GM23338 (cell line): ENCODE measurements at regions not wholly inside any gene's neighbourhood (a gene's known extent, or its start where the extent isn't known, plus 50 kb on each side); places are given as distances from the start of the nearest gene placed in this dataset.

ENCODE experiments used
- ATAC-seq: fragments of 200-7000 bp; cut with Tn5 transposase; 3 replicates; pipeline ENCODE4 v1.9.1; 2020
- DNase-seq: peaks from one replicate; pipeline ENCODE4 v3.0.0-alpha.2; 2015; ENCODE audit warnings: low spot score
- H2AFZ ChIP-seq: fragments of 200-600 bp; sonication (generic); 2 replicates; pipeline ENCODE4 v1.8.0; 2016; ENCODE audit warnings: antibody characterized with exemption, mild to moderate bottlenecking, moderate library complexity
- H3F3A ChIP-seq: fragments of 200-600 bp; sonication (generic); replicated peaks from 2 replicates; pipeline ENCODE4 v1.8.0; 2017; ENCODE audit warnings: antibody characterized with exemption, mixed run types, low read depth
- H3K27ac ChIP-seq: fragments of 200-600 bp; sonication (generic); 2 replicates; pipeline ENCODE4 v1.6.1; 2016; ENCODE audit warnings: low read depth
- H3K27me3 ChIP-seq: fragments of 200-600 bp; sonication (generic); 2 replicates; pipeline ENCODE4 v1.8.0; 2016; ENCODE audit warnings: mild to moderate bottlenecking, mixed run types, moderate library complexity; ENCODE audit not compliant: insufficient read depth
- H3K36me3 ChIP-seq: fragments of 200-600 bp; sonication (generic); 2 replicates; pipeline ENCODE4 v1.8.0; 2016; ENCODE audit warnings: mild to moderate bottlenecking; ENCODE audit not compliant: insufficient read depth
- H3K4me1 ChIP-seq: fragments of 200-600 bp; sonication (generic); 2 replicates; pipeline ENCODE4 v1.8.0; 2016; ENCODE audit warnings: mild to moderate bottlenecking, moderate library complexity; ENCODE audit not compliant: insufficient read depth
- H3K4me2 ChIP-seq: fragments of 200-600 bp; sonication (generic); 2 replicates; pipeline ENCODE4 v1.7.1; 2017; ENCODE audit warnings: mixed run types
- H3K4me3 ChIP-seq: fragments of 200-600 bp; sonication (generic); 2 replicates; pipeline ENCODE4 v1.6.1; 2016; ENCODE audit warnings: mixed run types
- H3K79me2 ChIP-seq: fragments of 200-600 bp; sonication (generic); replicated peaks from 2 replicates; pipeline ENCODE4 v1.8.0; 2017; ENCODE audit warnings: mild to moderate bottlenecking; ENCODE audit not compliant: insufficient read depth
- H3K9me2 ChIP-seq: fragments of 200-600 bp; sonication (generic); 2 replicates; pipeline ENCODE4 v1.8.0; 2017; ENCODE audit not compliant: insufficient read depth
- H4K20me1 ChIP-seq: fragments of 200-600 bp; sonication (generic); replicated peaks from 2 replicates; pipeline ENCODE4 v1.8.0; 2017; ENCODE audit warnings: mild to moderate bottlenecking; ENCODE audit not compliant: insufficient read depth
- H3K27ac Mint-ChIP-seq: 2 replicates; pipeline ENCODE4 v1.8.0; 2020; ENCODE audit warnings: inconsistent platforms, mild to moderate bottlenecking, moderate library complexity, mixed read lengths
- H3K27me3 Mint-ChIP-seq: 3 replicates; pipeline ENCODE4 v1.8.0; 2022; ENCODE audit warnings: low read depth, mild to moderate bottlenecking, moderate library complexity, mixed read lengths, inconsistent platforms; ENCODE audit not compliant: insufficient read depth, poor library complexity
- H3K36me3 Mint-ChIP-seq: 3 replicates; pipeline ENCODE4 v1.8.0; 2021; ENCODE audit warnings: low read depth, mild to moderate bottlenecking, inconsistent platforms, moderate library complexity, mixed read lengths
- H3K4me1 Mint-ChIP-seq: 3 replicates; pipeline ENCODE4 v1.8.0; 2020; ENCODE audit warnings: mild to moderate bottlenecking, inconsistent platforms, mixed read lengths
- H3K4me3 Mint-ChIP-seq: 3 replicates; pipeline ENCODE4 v1.8.0; 2021; ENCODE audit warnings: moderate library complexity, mild to moderate bottlenecking, inconsistent platforms, mixed read lengths
- H3K9me3 Mint-ChIP-seq: 3 replicates; pipeline ENCODE4 v1.8.0; 2020; ENCODE audit warnings: moderate library complexity, mild to moderate bottlenecking, inconsistent platforms, mixed read lengths
- CREB1 ChIP-seq: fragments of 250-450 bp; sonication (Bioruptor Pico); IDR thresholded peaks from 2 replicates; pipeline ENCODE4 v1.5.0; 2020; ENCODE audit warnings: low read depth, mild to moderate bottlenecking, moderate library complexity
- EZH2 ChIP-seq: fragments of 200-600 bp; sonication (generic); IDR thresholded peaks from one replicate; pipeline ENCODE4 v1.8.0; 2017; ENCODE audit warnings: antibody characterized with exemption, mild to moderate bottlenecking, low read depth; ENCODE audit not compliant: unreplicated experiment
- NANOG ChIP-seq: IDR thresholded peaks from 2 replicates; pipeline ENCODE4 v1.6.1; 2016; ENCODE audit warnings: antibody characterized with exemption, borderline replicate concordance
- POLR2AphosphoS5 ChIP-seq: IDR thresholded peaks from 2 replicates; pipeline ENCODE4 v1.6.1; 2016; ENCODE audit warnings: antibody characterized with exemption, low read depth
- REST ChIP-seq: IDR thresholded peaks from one replicate; pipeline ENCODE4 v1.6.1; 2018; ENCODE audit warnings: antibody characterized with exemption; ENCODE audit not compliant: unreplicated experiment
- ZNF114 ChIP-seq: fragments of 250-450 bp; sonication (Bioruptor Pico); IDR thresholded peaks from 2 replicates; pipeline ENCODE4 v1.5.0; 2020; ENCODE audit warnings: mild to moderate bottlenecking, moderate library complexity
- TF ChIP-seq, protein P1 (sequence below), 2 experiments: fragments of 200-600 bp in 1 of 2; sonication (generic) in 1 of 2; conservative IDR thresholded peaks; 2 replicates each; pipeline versions ENCODE4 v1.5.1 to v1.6.1; 2016 to 2017; ENCODE audit warnings: antibody characterized with exemption in 2 of 2, low read depth in 2 of 2, mild to moderate bottlenecking in 2 of 2, moderate library complexity in 1 of 2

GRCh38 chr11:7858006-7858405, 61.3 kb upstream of the OR5P2 start:
- Histone ChIP-seq H4K20me1 (no peaks in the 10 kb centered on the region), H3K9me2 (no peaks in the 10 kb centered on the region), H3K36me3 (no peaks in the 10 kb centered on the region), H3K4me2 (no peak overlapping the region), H3K4me3 (no peak overlapping the region), H3K27me3 (no peaks in the 10 kb centered on the region), H3K4me1 (peaks cover 4% of the 10 kb centered on the region; the same call in 1 of the 2 replicates), H2AFZ (no peak overlapping the region), H3K79me2 (no peaks in the 10 kb centered on the region), H3K27ac (no peak overlapping the region), H3F3A (no peaks in the 10 kb centered on the region)
- Mint-ChIP-seq H3K27me3 (peaks cover 1% of the 10 kb centered on the region), H3K27ac (no peak overlapping the region), H3K36me3 (peaks cover 8% of the 10 kb centered on the region), H3K9me3 (peaks cover 12% of the 10 kb centered on the region; the same call in 2 of the 3 replicates), H3K4me1 (peaks cover 9% of the 10 kb centered on the region; the same call in 2 of the 3 replicates), H3K4me3 (no peak overlapping the region)
- DNase-seq (no peak), ATAC-seq (no peak)
- TF ChIP-seq, protein P1, sequence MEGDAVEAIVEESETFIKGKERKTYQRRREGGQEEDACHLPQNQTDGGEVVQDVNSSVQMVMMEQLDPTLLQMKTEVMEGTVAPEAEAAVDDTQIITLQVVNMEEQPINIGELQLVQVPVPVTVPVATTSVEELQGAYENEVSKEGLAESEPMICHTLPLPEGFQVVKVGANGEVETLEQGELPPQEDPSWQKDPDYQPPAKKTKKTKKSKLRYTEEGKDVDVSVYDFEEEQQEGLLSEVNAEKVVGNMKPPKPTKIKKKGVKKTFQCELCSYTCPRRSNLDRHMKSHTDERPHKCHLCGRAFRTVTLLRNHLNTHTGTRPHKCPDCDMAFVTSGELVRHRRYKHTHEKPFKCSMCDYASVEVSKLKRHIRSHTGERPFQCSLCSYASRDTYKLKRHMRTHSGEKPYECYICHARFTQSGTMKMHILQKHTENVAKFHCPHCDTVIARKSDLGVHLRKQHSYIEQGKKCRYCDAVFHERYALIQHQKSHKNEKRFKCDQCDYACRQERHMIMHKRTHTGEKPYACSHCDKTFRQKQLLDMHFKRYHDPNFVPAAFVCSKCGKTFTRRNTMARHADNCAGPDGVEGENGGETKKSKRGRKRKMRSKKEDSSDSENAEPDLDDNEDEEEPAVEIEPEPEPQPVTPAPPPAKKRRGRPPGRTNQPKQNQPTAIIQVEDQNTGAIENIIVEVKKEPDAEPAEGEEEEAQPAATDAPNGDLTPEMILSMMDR (conservative IDR thresholded peaks at IDR 0.05; ENCODE audit: low read depth in 2 of 2), result no peak
- TF ChIP-seq EZH2 (no peak), ZNF114 (CRISPR knock-in tag) (no peak), REST (no peak), POLR2AphosphoS5 (no peak), NANOG (no peak), CREB1 (no peak)

GRCh38 chr11:7851391-7851790, 54.6 kb upstream of the OR5P2 start:
- ATAC-seq (peak; percentile 88), DNase-seq (peak; percentile 57)
- H3K9me3 Mint-ChIP-seq, result no peaks in the 10 kb centered on the region
- H3K4me3 ChIP-seq, result no peak overlapping the region
- no peak overlapping the region for H2AFZ ChIP-seq
- H3K79me2 ChIP-seq, result no peaks in the 10 kb centered on the region
- no peak overlapping the region for H3K4me3 Mint-ChIP-seq
- peaks cover 1% of the 10 kb centered on the region for H3K27me3 Mint-ChIP-seq
- no peak overlapping the region for H3K27ac Mint-ChIP-seq
- H3K4me2 ChIP-seq, result no peak overlapping the region
- H3K36me3 ChIP-seq, result no peaks in the 10 kb centered on the region
- H3F3A ChIP-seq, result no peaks in the 10 kb centered on the region
- H3K27me3 ChIP-seq, result no peaks in the 10 kb centered on the region
- H3K4me1 Mint-ChIP-seq, result peaks cover 17% of the 10 kb centered on the region
- no peaks in the 10 kb centered on the region for H3K9me2 ChIP-seq
- H4K20me1 ChIP-seq, result no peaks in the 10 kb centered on the region
- no peaks in the 10 kb centered on the region for H3K4me1 ChIP-seq
- TF ChIP-seq, protein P1 (conservative IDR thresholded peaks at IDR 0.05; ENCODE audit: low read depth in 2 of 2), result peak; percentile 46 to 71
- TF ChIP-seq REST, result no peak
- H3K27ac ChIP-seq, result no peak overlapping the region
- H3K36me3 Mint-ChIP-seq, result no peaks in the 10 kb centered on the region
